K562 (cell line): ENCODE measurements at regions not wholly inside any gene's neighbourhood (a gene's known extent, or its start where the extent isn't known, plus 50 kb on each side); places are given as distances from the start of the nearest gene placed in this dataset.
A peak's percentile ranks its signal among the peaks of the same experiment; 100 is the strongest.

Experiments used
- BRCA1 ChIP-seq, 2 experiments: fragments of 450-650 bp in 1 of 2; sonication (generic) in 1 of 2; formaldehyde crosslinking in 1 of 2; IDR thresholded peaks; 2 replicates each; pipeline versions ENCODE4 v1.5.0 to v1.6.1; 2017 to 2020; ENCODE audit warnings: mild to moderate bottlenecking in 1 of 2, missing genetic modification reagents in 1 of 2
- BRF2 ChIP-seq: IDR thresholded peaks from 3 replicates; pipeline ENCODE4 v1.6.1; 2011; ENCODE audit warnings: borderline replicate concordance, mild to moderate bottlenecking; ENCODE audit not compliant: insufficient read length, insufficient read depth
- CBFA2T3 ChIP-seq: fragments of 450-650 bp; IDR thresholded peaks from 2 replicates; pipeline ENCODE4 v1.6.1; 2017
- CREB3 ChIP-seq: fragments of 450-650 bp; conservative IDR thresholded peaks from 2 replicates; pipeline ENCODE4 v1.6.1; 2016; ENCODE audit warnings: missing genetic modification characterization, low read depth, mild to moderate bottlenecking, missing compliant biosample characterization, moderate library complexity
- FOSL1 ChIP-seq: fragments of 200-800 bp; sonication (Bioruptor generic); conservative IDR thresholded peaks from 2 replicates; pipeline ENCODE4 v1.6.1; 2016; ENCODE audit warnings: missing genetic modification characterization, missing compliant biosample characterization
- MCM2 ChIP-seq: fragments of 450-650 bp; IDR thresholded peaks from 2 replicates; pipeline ENCODE4 v1.6.1; 2017; ENCODE audit warnings: low read depth, mild to moderate bottlenecking
- MYC ChIP-seq, 2 experiments: fragments of 250-450 bp in 1 of 2; sonication (Bioruptor Pico) in 1 of 2; IDR thresholded peaks; 2 replicates each; pipeline versions ENCODE4 v1.5.1 to v1.6.1; 2012 to 2021; ENCODE audit warnings: low read depth in 2 of 2, borderline replicate concordance in 1 of 2, improper control_type of control experiment in 1 of 2, low read length in 1 of 2, mild to moderate bottlenecking in 1 of 2, moderate library complexity in 1 of 2
- NCOA6 ChIP-seq: fragments of 450-650 bp; IDR thresholded peaks from 2 replicates; pipeline ENCODE4 v1.6.1; 2017; ENCODE audit warnings: mild to moderate bottlenecking
- PKNOX1 ChIP-seq: fragments of 450-650 bp; IDR thresholded peaks from 2 replicates; pipeline ENCODE4 v1.6.1; 2016
- SPI1 ChIP-seq: IDR thresholded peaks from 2 replicates; pipeline ENCODE4 v1.6.1; 2011; ENCODE audit warnings: low read depth, low read length, control low read depth, borderline replicate concordance
- TBP ChIP-seq: optimal IDR thresholded peaks from 2 replicates; pipeline ENCODE3; 2011; ENCODE audit warnings: low read depth, low read length, improper control_type of control experiment
- TSC22D4 ChIP-seq: fragments of 450-650 bp; IDR thresholded peaks from 2 replicates; pipeline ENCODE4 v1.6.1; 2016; ENCODE audit warnings: missing genetic modification characterization, missing biosample characterization, control low read depth
- ZFP30 ChIP-seq: fragments of 250-450 bp; sonication (Bioruptor Pico); IDR thresholded peaks from 2 replicates; pipeline ENCODE4 v1.8.0; 2022; ENCODE audit warnings: moderate library complexity, mild to moderate bottlenecking, inconsistent platforms, borderline replicate concordance
- ZNF133 ChIP-seq: fragments of 250-450 bp; sonication (Bioruptor Pico); IDR thresholded peaks from 2 replicates; pipeline ENCODE4 v1.4.0; 2020; ENCODE audit warnings: mild to moderate bottlenecking
- ZNF398 ChIP-seq: fragments of 250-450 bp; sonication (Bioruptor Pico); IDR thresholded peaks from 2 replicates; pipeline ENCODE4 v1.8.0; 2021; ENCODE audit warnings: moderate library complexity, mild to moderate bottlenecking, inconsistent platforms
- ZNF408 ChIP-seq: fragments of 250-450 bp; sonication (Bioruptor Pico); IDR thresholded peaks from 2 replicates; pipeline ENCODE4 v1.4.0; 2020; ENCODE audit warnings: low read depth, mild to moderate bottlenecking, moderate library complexity
- ZNF592 ChIP-seq: fragments of 450-650 bp; IDR thresholded peaks from 2 replicates; pipeline ENCODE4 v1.6.1; 2017; ENCODE audit warnings: antibody characterized with exemption, mild to moderate bottlenecking

- TF ChIP-seq TBP (no peak), CBFA2T3 (no peak), TSC22D4 (tag) (no peak), FOSL1 (no peak), BRCA1 (IDR thresholded peaks at IDR 0.05) (no peak), BRCA1 (CRISPR knock-in tag; IDR thresholded peaks at IDR 0.05) (no peak), MCM2 (no peak), ZFP30 (peak; percentile 45; the same call in 1 of the 2 replicates), ZNF408 (CRISPR knock-in tag) (0 out of 2 replicates have a peak, but pooled peaks have one; percentile 10), SPI1 (no peak), PKNOX1 (no peak), ZNF398 (CRISPR knock-in tag) (no peak), ZNF592 (no peak), ZNF133 (CRISPR knock-in tag) (peak; percentile 58; the same call in 1 of the 2 replicates), CREB3 (tag) (no peak), NCOA6 (no peak), MYC (IDR thresholded peaks at IDR 0.05; ENCODE audit: low read depth, low read length) (0 out of 2 replicates have a peak, but pooled peaks have one; percentile 22), MYC (CRISPR knock-in tag; IDR thresholded peaks at IDR 0.05; ENCODE audit: borderline replicate concordance, low read depth) (no peak), BRF2 (no peak)
Observed at GRCh38 chr22:22181341-22181850, 63.2 kb upstream of the VPREB1 start (continued).
